ENCODE measurements at regions not wholly inside any gene's neighbourhood (a gene's known extent, or its start where the extent isn't known, plus 50 kb on each side); places are given as distances from the start of the nearest gene placed in this dataset.

DNA sequence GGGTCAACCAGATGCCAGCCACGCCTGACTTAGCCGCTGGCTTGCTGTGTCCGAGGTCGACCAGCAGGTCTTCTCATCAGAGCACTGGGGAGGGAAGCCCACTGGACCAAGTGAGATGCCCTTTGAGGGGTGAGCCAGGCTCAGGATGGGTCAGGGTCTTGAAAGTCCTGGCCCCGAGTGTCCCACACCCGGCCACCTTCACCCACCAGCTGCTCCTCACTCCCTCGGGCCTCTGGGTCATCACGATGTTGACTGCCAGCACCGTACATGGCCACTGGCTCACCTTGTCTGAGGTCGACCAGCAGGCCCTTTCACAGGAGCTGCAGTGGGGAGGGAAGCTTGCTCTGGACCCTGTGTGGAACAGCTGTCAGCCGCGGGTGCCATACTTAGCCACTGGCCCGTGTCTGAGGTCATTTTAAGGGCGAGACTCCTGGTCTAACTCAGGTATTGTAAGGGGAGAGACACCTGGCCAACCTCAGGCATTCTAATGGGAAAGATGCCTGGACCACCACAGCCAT, 1361.3 kb downstream of the UQCRFS1 start:
- TF ChIP-seq CTCF (IDR thresholded peaks at IDR 0.05; ENCODE audit: low read depth, low read length, missing control alignments): no peak
- DNase-seq (ENCODE audit: low read depth): no peak
- H3K4me3 ChIP-seq (ENCODE audit: low read depth, low read length): no peak overlapping the region

DNA sequence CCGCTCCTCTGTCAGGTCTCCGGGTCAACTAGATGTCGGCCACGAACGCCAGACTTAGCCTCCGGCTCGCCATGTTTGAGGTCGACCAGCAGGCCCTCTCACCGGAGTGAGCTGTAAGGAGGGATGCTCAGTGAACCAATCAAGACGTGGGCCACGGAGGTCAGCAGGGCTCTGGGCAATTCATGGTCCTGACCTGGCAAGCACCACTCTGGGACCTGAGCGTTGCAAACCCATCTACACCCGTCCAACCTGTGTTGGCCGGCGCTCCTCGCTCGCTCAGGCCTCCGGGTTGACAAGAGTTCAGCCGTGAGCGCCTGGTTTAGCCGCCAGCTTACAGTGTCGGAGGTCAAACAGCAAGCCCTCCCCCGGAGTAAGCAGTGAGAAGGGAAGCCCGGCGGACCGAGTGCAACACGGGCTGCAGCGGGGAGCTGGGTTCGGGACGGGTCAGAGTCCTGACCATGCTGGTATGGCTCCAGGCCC, 1361.9 kb downstream of the UQCRFS1 start:
- H3K4me3 ChIP-seq (ENCODE audit: low read depth, low read length): no peak overlapping the region
- no peak for TF ChIP-seq CTCF (IDR thresholded peaks at IDR 0.05; ENCODE audit: low read depth, low read length, missing control alignments)
- no peak for DNase-seq (ENCODE audit: low read depth)

GRCh38 chr19:27846944-27847343, 1366.0 kb downstream of the UQCRFS1 start:
- H3K4me3 ChIP-seq (ENCODE audit: low read depth, low read length): no peak overlapping the region
- no peak for TF ChIP-seq CTCF (IDR thresholded peaks at IDR 0.05; ENCODE audit: low read depth, low read length, missing control alignments)
- no peak for DNase-seq (ENCODE audit: low read depth)

- H3K4me3 ChIP-seq (ENCODE audit: low read depth, low read length): no peak overlapping the region
- TF ChIP-seq CTCF (IDR thresholded peaks at IDR 0.05; ENCODE audit: low read depth, low read length, missing control alignments): no peak
- DNase-seq (ENCODE audit: low read depth): no peak
Observed at GRCh38 chr19:27844261-27844660, 1368.7 kb downstream of the UQCRFS1 start.

GRCh38 chr19:27843861-27844260, 1369.1 kb downstream of the UQCRFS1 start:
- no peak overlapping the region for H3K4me3 ChIP-seq (ENCODE audit: low read depth, low read length)
- DNase-seq (ENCODE audit: low read depth): no peak
- TF ChIP-seq CTCF (IDR thresholded peaks at IDR 0.05; ENCODE audit: low read depth, low read length, missing control alignments): no peak

DNA sequence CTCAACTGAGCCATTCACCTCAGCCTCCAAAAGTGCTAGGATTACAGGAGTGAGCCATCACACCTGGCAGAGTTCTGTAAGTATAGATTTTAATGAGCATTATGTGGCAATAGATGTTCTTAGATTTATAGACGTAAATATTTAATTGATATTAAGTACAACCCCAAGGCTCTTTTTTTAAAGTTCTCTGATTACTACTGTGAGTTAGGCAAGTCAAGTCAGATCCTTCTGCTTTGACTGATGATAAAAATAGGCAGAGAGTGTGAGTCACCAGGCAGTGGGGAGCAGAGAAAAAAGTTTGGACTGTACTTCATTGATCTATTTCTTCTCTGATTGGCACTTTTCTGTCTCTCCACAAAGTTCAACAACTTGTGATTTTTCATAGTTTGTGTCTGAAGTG, 1379.9 kb downstream of the UQCRFS1 start:
- no peak overlapping the region for H3K4me3 ChIP-seq (ENCODE audit: low read depth, low read length)
- no peak for TF ChIP-seq CTCF (IDR thresholded peaks at IDR 0.05; ENCODE audit: low read depth, low read length, missing control alignments)
- DNase-seq (ENCODE audit: low read depth): no peak

GRCh38 chr19:27828829-27829228, 1384.1 kb downstream of the UQCRFS1 start:
- no peak for DNase-seq (ENCODE audit: low read depth)
- H3K4me3 ChIP-seq (ENCODE audit: low read depth, low read length): no peak overlapping the region
- TF ChIP-seq CTCF (IDR thresholded peaks at IDR 0.05; ENCODE audit: low read depth, low read length, missing control alignments): no peak
